ENCODE measurements at regions not wholly inside any gene's neighbourhood (a gene's known extent, or its start where the extent isn't known, plus 50 kb on each side); places are given as distances from the start of the nearest gene placed in this dataset.

GRCh38 chr2:120593921-120594686 is 141.6 kb upstream of the GLI2 start:
- no peaks in the 10 kb centered on the region for H3K36me3 ChIP-seq
- TF ChIP-seq CTCF (IDR thresholded peaks at IDR 0.05), result no peak
- TF ChIP-seq POLR2A (IDR thresholded peaks at IDR 0.05), result no peak
- no peak for TF ChIP-seq POLR2AphosphoS5 (IDR thresholded peaks at IDR 0.05)
- DNase-seq (ENCODE audit: low spot score), result no peak
- intact Hi-C loops (cut with DNase I), result no loop called here
- no peak overlapping the region for H3K4me3 ChIP-seq
- peaks cover 5% of the 10 kb centered on the region for H3K4me1 ChIP-seq (replicated peaks)
- WGBS, result 74% methylated on average over 9 of the region's 9 CpGs
- no peaks in the 10 kb centered on the region for H3K9me3 ChIP-seq
- H3K27me3 ChIP-seq (replicated peaks; ENCODE audit: insufficient read depth), result no peaks in the 10 kb centered on the region
- no peak overlapping the region for H3K27ac ChIP-seq

- H3K36me3 ChIP-seq, result no peaks in the 10 kb centered on the region
- no peaks in the 10 kb centered on the region for H3K27me3 ChIP-seq (replicated peaks; ENCODE audit: insufficient read depth)
- H3K4me1 ChIP-seq (replicated peaks), result peaks cover 5% of the 10 kb centered on the region
- no peak overlapping the region for H3K27ac ChIP-seq
- TF ChIP-seq CTCF (IDR thresholded peaks at IDR 0.05), result no peak
- no peak for TF ChIP-seq POLR2AphosphoS5 (IDR thresholded peaks at IDR 0.05)
- no peak for TF ChIP-seq POLR2A (IDR thresholded peaks at IDR 0.05)
- 78% methylated on average over 8 of the region's 8 CpGs for WGBS
- no peak overlapping the region for H3K4me3 ChIP-seq
- intact Hi-C loops (cut with DNase I), result no loop called here
- DNase-seq (ENCODE audit: low spot score), result peak; percentile 30
- no peaks in the 10 kb centered on the region for H3K9me3 ChIP-seq
These were observed 140.6 kb upstream of the GLI2 start for GRCh38 chr2:120594856-120595685.

GRCh38 chr2:120595739-120596138 is 139.9 kb upstream of the GLI2 start:
- no peak for DNase-seq (ENCODE audit: low spot score)
- H3K27ac ChIP-seq, result no peak overlapping the region
- H3K4me3 ChIP-seq, result no peak overlapping the region
- H3K27me3 ChIP-seq (replicated peaks; ENCODE audit: insufficient read depth), result no peaks in the 10 kb centered on the region
- WGBS, result 93% methylated on average over 1 of the region's 1 CpG
- H3K36me3 ChIP-seq, result no peaks in the 10 kb centered on the region
- no peaks in the 10 kb centered on the region for H3K9me3 ChIP-seq
- TF ChIP-seq POLR2AphosphoS5 (IDR thresholded peaks at IDR 0.05) (no peak), CTCF (IDR thresholded peaks at IDR 0.05) (no peak), POLR2A (IDR thresholded peaks at IDR 0.05) (no peak)
- H3K4me1 ChIP-seq (replicated peaks), result peaks cover 5% of the 10 kb centered on the region
- intact Hi-C loops (cut with DNase I), result no loop called here

GRCh38 chr2:120596191-120596811 is 139.4 kb upstream of the GLI2 start:
- Histone ChIP-seq H3K4me3 (no peak overlapping the region), H3K9me3 (no peaks in the 10 kb centered on the region), H3K36me3 (no peaks in the 10 kb centered on the region), H3K4me1 (replicated peaks) (peaks cover 5% of the 10 kb centered on the region), H3K27me3 (replicated peaks; ENCODE audit: insufficient read depth) (no peaks in the 10 kb centered on the region), H3K27ac (peak overlapping the region; percentile 10 to 50)
- 59% methylated on average over 16 of the region's 16 CpGs for WGBS
- no peak for DNase-seq (ENCODE audit: low spot score)
- intact Hi-C loops (cut with DNase I), result no loop called here
- TF ChIP-seq CTCF (IDR thresholded peaks at IDR 0.05) (no peak), POLR2A (IDR thresholded peaks at IDR 0.05) (no peak), POLR2AphosphoS5 (IDR thresholded peaks at IDR 0.05) (no peak)
